Breast epithelium (tissue), 3 donors: ENCODE measurements at regions not wholly inside any gene's neighbourhood (a gene's known extent, or its start where the extent isn't known, plus 50 kb on each side); places are given as distances from the start of the nearest gene placed in this dataset.

Source experiments
- POLR2A ChIP-seq: fragments of 450-650 bp; IDR thresholded peaks from one replicate; pipeline ENCODE4 v1.6.1; 2016; ENCODE audit warnings: antibody characterized with exemption, mild to moderate bottlenecking, moderate library complexity
- TF ChIP-seq, protein P1 (sequence below), 3 donors: fragments of 450-650 bp; IDR thresholded peaks; one replicate each; pipeline ENCODE4 v1.5.1; 2016 to 2017; ENCODE audit warnings: antibody characterized with exemption in 3 of 3, mild to moderate bottlenecking in 3 of 3, moderate library complexity in 3 of 3

DNA sequence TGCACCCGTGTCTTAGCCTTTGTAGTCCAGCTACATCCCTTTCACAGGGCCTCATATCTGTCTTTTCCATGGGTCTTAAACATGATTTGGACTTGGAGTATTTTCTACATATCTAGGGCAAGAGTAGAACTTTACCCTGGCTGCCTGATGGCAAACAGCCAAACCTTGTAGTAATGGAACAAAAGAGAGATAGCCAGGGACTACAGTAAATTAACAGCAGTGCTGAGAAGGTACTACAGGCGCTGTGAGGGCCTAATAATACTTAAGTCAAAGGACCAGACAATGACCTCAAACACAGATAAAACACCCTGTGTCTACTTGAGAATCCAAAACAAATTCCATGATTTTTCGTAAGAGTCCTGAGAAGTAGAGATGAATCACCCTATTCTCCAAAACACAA lies 111.0 kb upstream of the WDR17 start:
- TF ChIP-seq, protein P1, sequence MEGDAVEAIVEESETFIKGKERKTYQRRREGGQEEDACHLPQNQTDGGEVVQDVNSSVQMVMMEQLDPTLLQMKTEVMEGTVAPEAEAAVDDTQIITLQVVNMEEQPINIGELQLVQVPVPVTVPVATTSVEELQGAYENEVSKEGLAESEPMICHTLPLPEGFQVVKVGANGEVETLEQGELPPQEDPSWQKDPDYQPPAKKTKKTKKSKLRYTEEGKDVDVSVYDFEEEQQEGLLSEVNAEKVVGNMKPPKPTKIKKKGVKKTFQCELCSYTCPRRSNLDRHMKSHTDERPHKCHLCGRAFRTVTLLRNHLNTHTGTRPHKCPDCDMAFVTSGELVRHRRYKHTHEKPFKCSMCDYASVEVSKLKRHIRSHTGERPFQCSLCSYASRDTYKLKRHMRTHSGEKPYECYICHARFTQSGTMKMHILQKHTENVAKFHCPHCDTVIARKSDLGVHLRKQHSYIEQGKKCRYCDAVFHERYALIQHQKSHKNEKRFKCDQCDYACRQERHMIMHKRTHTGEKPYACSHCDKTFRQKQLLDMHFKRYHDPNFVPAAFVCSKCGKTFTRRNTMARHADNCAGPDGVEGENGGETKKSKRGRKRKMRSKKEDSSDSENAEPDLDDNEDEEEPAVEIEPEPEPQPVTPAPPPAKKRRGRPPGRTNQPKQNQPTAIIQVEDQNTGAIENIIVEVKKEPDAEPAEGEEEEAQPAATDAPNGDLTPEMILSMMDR (IDR thresholded peaks at IDR 0.05) = no peak
- no peak for TF ChIP-seq POLR2A
